SW480 (cell line): ENCODE measurements at regions not wholly inside any gene's neighbourhood (a gene's known extent, or its start where the extent isn't known, plus 50 kb on each side); places are given as distances from the start of the nearest gene placed in this dataset.

ENCODE experiments used
- DNase-seq: peaks from one replicate; pipeline ENCODE4 v3.0.0-alpha.2; 2016; ENCODE audit warnings: low spot score

DNA sequence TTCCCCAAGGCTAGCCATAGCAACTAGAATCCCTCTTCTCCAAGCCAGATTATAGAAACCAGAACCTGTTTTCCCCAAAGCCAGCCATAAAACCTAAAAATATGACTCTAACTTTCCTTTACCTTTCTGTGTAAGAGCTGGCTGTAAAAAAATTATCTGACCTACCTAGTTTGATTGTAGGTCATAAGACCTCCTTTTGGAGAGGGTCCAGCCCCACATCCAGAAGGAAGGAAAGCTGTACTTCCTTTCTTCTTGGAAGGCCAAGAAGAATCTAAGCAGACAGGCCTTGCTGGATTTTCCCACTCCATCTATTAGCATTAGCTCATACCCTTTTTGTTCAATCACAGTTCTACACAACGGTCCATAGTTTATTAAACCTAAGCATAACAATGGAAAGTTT is 1006.3 kb downstream of the SORCS3 start:
- DNase-seq, result no peak

GRCh38 chr10:105644978-105645377 is 1003.9 kb downstream of the SORCS3 start:
- no peak for DNase-seq

GRCh38 chr10:105644559-105644958 is 1003.5 kb downstream of the SORCS3 start:
- DNase-seq, result no peak

DNA sequence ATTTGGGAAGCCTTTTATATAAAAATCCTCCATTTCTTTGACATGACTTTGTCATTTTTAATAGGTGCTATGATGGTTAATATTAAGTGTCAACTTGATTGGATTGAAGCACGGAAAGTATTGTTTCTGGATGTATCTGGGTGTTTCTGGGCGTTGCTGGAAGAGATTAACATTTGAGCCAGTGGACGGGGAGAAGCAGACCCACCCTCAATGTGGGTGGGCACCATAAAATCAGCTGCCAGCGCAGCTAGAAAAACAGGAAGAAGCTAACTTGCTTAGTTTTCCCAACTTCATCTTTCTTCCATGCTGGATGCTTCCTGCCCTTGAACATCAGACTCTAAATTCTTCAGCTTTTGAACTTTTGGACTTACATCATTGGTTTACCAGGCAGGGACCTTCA is 1003.0 kb downstream of the SORCS3 start:
- DNase-seq, result no peak

DNA sequence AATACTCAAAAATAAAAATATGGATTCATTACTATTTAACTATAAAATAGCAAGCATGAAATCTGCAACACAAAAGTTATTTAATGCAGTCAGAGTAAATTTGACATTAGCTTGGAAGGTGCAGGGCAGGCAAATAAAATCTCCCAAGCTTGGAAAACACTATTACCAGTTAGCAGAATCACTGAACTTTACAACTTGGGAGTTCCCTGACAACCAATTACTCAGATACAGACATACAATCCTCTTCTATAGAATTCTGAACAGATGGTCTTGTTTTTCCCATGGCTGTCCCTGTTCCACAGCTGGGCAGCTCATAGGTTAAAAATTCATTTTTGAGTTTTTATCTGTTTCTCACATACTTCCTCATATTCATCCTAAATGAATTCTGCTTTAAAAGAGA is 1002.6 kb downstream of the SORCS3 start:
- no peak for DNase-seq

GRCh38 chr10:105634281-105634680 is 993.2 kb downstream of the SORCS3 start:
- no peak for DNase-seq

DNA sequence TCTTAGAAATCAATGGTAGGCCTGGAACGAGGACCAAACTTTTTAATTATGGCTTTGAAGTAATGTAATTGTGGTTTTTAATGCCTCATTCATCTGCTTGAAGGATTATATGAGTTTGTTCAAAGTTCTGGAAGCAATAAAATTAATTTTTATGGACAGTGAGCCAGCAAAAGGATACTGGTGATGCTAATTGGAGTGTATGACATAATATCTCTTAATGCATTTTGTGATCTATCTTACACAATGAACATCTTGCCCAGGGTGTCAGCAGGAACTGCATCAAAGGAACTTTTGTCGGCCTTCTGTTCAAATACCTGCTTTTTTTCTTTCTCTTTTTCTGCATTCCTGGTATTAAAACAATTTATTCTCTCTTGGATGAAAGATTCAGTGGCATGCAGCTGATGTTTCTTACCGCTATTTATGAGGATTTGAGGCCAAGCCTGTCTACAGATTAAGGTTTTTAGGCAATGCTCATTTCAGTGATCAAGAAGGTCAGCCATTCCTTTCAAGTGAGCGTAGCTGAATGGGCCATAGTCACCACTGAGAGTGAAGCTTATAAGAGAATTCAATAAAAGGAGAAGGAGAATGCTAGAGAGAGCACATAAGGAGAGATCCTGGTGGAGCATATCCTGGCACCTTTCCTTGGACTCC is 974.8 kb downstream of the SORCS3 start:
- DNase-seq, result peak; percentile 15

DNA sequence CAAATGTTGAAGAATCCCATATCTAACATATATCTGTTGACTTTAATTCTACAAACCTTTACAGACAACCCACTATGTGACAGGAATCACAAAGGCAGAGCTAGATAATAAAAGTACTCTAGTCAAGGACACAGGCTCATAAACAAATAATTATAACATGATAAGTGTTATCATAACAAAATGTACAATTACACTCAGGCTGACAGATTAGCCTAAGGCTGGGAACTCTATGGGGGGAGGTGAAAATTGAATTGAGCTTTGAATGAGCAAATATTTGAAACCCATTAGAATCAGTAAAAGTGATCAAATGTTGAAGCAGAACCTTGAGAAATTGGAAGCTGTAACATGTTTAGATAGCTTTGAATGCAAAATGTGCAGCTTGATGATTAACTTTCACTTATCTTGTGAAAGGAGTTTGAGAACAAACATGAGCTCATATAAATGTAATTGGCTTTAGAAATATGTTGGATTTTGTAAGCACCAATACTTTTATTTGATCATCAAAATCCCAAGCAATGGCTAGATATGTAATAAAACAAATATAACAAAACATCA is 970.2 kb downstream of the SORCS3 start:
- DNase-seq, result no peak

GRCh38 chr10:105609451-105609850 is 968.4 kb downstream of the SORCS3 start:
- DNase-seq, result no peak

DNA sequence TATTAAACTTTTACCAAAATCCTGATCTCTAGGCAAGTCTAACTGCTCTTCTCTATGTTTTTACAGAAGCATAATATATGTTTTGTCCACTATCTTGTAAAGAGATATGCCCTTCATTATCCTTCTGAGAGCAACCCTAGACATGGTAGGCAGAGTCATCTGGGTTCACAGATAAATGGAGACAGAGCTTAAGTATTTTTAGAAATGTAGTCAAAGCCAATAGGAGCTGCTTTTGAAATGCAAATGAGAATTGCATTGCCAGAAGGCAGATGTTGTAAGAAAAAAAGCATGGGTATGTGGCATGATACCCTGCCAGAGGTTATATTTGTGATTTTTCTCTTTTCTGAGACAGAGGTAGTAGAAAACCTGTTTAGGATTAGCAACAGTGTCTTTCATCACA is 964.8 kb downstream of the SORCS3 start:
- DNase-seq, result no peak

- DNase-seq, result no peak
Measured at GRCh38 chr10:105605104-105605503, 964.0 kb downstream of the SORCS3 start.

DNA sequence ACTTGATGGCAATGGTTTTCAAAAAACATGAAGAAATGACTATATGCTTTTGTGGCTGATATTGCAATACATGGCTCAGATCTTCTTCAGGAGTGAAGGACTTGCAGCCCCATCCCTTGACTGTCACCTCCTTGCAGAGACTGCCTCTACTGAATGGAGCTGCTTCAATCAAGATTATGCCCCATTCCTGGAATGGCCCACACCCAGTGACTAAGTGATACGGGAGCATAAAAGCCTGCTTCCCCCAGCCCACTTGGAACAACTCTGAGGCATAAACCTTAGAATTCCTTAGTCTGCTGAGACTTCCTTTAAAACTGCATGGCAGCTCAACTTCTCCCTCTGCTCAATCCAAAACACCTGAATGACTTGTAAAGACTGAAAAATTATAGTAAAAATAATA is 957.1 kb downstream of the SORCS3 start:
- DNase-seq, result no peak

GRCh38 chr10:105597312-105597711 is 956.2 kb downstream of the SORCS3 start:
- DNase-seq, result no peak

- DNase-seq, result no peak
Measured at GRCh38 chr10:105596749-105597148, 955.7 kb downstream of the SORCS3 start.

DNA sequence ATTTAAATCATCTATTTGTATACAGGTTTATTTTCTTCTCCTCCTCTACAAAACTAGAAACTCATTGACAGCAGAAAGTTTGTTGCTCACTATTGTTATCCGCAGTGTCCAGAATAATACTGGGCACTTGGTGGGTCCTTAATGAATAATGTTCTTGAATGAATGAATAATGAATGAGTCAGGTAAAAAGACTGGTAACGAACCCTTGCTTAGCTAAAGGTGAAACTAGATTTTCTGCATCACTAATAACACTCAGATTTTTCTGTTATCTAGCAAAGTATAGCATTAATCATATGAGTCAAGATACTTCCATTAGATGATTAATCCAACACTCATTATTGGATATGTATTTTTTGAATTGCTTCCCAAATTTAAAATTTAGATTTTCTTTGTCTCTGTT is 953.2 kb downstream of the SORCS3 start:
- no peak for DNase-seq

DNA sequence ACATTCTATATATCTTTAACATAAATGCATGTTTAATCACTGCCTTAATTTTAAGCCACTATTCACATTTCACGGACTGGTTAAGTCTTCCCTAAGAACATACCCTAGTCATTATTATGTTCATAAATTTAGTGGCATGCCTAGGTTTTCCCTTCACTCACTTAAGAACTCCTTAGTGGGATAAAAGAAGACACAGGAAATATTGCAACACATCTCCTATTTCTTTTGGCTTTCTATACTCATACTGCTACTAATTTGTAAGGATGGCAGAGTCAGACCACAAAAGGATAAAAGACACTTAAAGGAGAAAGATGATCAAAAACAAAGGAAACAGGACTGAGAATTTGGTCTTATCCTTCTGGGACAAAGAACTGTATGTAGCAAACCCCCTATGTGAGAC is 951.4 kb downstream of the SORCS3 start:
- DNase-seq, result no peak

GRCh38 chr10:105586451-105587098 is 945.5 kb downstream of the SORCS3 start:
- DNase-seq, result no peak

DNA sequence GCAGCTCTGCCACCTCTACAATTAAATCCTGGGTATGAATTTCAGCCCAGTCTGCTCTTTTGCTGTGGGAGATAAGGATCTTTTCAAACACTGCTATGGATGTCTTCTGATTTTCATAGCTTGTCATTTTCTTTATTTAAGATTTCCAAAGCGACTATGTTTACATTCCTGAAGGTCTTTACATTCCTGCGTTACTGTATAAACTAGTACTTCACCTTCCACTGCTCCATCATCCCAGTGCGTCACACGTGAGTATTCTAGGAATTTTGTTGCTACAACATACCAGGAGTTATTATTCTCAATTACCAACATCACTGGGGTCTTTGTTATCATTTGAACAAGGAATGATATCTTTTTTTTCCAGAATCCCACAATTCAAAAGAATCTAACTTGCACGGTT is 944.7 kb downstream of the SORCS3 start:
- peak; percentile 6 for DNase-seq

GRCh38 chr10:105585171-105585570 is 944.1 kb downstream of the SORCS3 start:
- no peak for DNase-seq

DNA sequence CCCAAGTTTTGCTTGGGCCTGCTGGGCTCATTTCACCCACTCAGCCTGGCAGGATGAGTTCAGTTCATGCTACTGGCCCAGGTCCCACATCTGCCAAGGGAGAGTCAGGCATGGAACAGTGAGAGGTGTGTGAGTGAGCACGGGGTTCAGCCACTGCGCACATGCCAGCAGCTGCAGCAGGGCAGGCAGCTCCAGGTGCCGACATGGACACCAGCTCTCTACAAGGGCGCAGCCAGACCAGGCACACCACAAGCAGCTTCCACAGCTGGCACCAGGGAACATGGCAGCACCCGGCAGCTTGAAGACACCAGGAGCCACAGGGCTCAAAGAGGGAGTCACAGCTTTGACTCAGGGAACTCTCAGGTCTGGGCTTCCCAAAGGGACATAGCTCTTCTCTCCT is 938.0 kb downstream of the SORCS3 start:
- no peak for DNase-seq

- no peak for DNase-seq
Measured at GRCh38 chr10:105577865-105578607, 936.9 kb downstream of the SORCS3 start.

DNA sequence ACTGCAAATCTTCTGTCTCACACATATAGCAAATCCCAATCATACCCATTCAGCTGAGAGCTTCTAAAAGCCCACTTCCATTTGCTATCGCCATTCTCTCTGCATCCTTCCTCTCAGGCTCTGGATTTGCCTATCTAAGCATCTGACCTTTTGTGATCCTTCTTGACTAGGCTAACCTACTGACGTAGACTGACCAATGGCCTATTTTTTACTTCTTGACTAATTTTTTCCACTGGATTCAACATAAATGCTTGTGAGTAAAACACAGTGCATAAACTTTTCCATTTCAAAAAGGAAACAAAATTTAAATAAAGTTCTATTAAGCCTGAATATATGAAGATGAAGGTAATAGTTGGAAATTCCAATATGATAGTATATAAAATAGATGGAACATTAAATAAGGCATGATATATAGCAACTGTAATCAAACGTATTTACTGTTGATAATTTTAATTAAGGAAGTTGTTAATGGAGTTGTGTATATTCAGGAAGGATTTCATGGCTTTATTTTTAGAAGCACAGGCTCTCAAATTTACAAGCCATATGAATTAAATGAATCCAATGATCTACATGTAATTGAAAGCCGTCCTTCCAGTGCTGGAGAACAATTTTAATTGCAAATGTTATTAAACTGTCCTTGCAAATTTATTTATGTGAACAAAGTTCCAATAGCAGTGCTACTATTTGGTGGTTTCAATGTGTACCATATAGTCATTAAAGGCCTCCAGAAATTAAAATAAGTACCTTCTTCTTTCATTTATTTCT is 918.4 kb downstream of the SORCS3 start:
- no peak for DNase-seq
